ENCODE measurements at regions not wholly inside any gene's neighbourhood (a gene's known extent, or its start where the extent isn't known, plus 50 kb on each side); places are given as distances from the start of the nearest gene placed in this dataset.

GRCh38 chr4:14272206-14272605 lies 644.7 kb upstream of the BOD1L1 start:
- no peak for TF ChIP-seq POLR2A (IDR thresholded peaks at IDR 0.05)
- no peak for TF ChIP-seq CTCF (IDR thresholded peaks at IDR 0.05)

Data from vagina (tissue), 2 donors.